Prostate gland (tissue), 2 donors: ENCODE measurements at regions not wholly inside any gene's neighbourhood (a gene's known extent, or its start where the extent isn't known, plus 50 kb on each side); places are given as distances from the start of the nearest gene placed in this dataset.

ENCODE experiments used
- CTCF ChIP-seq, 4 experiments: fragments of 200-600 bp in 2 of 4; fragments of 450-650 bp in 2 of 4; sonication (generic) in 2 of 4; IDR thresholded peaks; 1 replicate in 3 of 4; 2 replicates in 1 of 4; pipeline ENCODE4 v1.5.1; 2016 to 2019; ENCODE audit warnings: antibody characterized with exemption in 4 of 4, mild to moderate bottlenecking in 2 of 4, moderate library complexity in 2 of 4
- POLR2A ChIP-seq: fragments of 450-650 bp; IDR thresholded peaks from one replicate; pipeline ENCODE4 v1.6.1; 2016; ENCODE audit warnings: antibody characterized with exemption, mild to moderate bottlenecking

GRCh38 chr7:81439591-81439990 is 330.3 kb downstream of the HGF start:
- TF ChIP-seq CTCF (IDR thresholded peaks at IDR 0.05), result no peak
- TF ChIP-seq POLR2A, result no peak
